Suprapubic skin (tissue), 4 donors: ENCODE measurements at regions not wholly inside any gene's neighbourhood (a gene's known extent, or its start where the extent isn't known, plus 50 kb on each side); places are given as distances from the start of the nearest gene placed in this dataset.
"Not testable (repeated sequence)": the region's sequence is repeated elsewhere in the genome, so short reads cannot be mapped to it uniquely, and the experiment has no call there.

Experiments
- DNase-seq, 2 donors: peaks; one replicate each; pipeline ENCODE4 v3.0.0-alpha.2; 2019; ENCODE audit warnings: low spot score in 2 of 2
- H3K27ac ChIP-seq: fragments of 200-600 bp; sonication (generic); one replicate; pipeline ENCODE4 v1.5.1; 2019
- H3K27me3 ChIP-seq: fragments of 200-600 bp; sonication (generic); one replicate; pipeline ENCODE4 v1.5.1; 2019
- H3K36me3 ChIP-seq: fragments of 200-600 bp; sonication (generic); one replicate; pipeline ENCODE4 v1.5.1; 2019
- H3K4me1 ChIP-seq: fragments of 200-600 bp; sonication (generic); one replicate; pipeline ENCODE4 v1.5.1; 2019
- H3K4me3 ChIP-seq: fragments of 200-600 bp; sonication (generic); one replicate; pipeline ENCODE4 v1.5.1; 2019; ENCODE audit warnings: mild to moderate bottlenecking
- H3K9me3 ChIP-seq: fragments of 200-600 bp; sonication (generic); one replicate; pipeline ENCODE4 v1.5.1; 2019
- CTCF ChIP-seq, 2 donors: fragments of 200-600 bp in 1 of 2; fragments of 450-650 bp in 1 of 2; sonication (generic) in 1 of 2; IDR thresholded peaks; one replicate each; pipeline ENCODE4 v1.5.1; 2016 to 2019; ENCODE audit warnings: antibody characterized with exemption in 2 of 2, mild to moderate bottlenecking in 1 of 2, moderate library complexity in 1 of 2
- EP300 ChIP-seq: sonication (generic); formaldehyde crosslinking; IDR thresholded peaks from one replicate; pipeline ENCODE4 v1.6.1; 2017; ENCODE audit warnings: antibody characterized with exemption
- POLR2A ChIP-seq, 2 donors: fragments of 450-650 bp; IDR thresholded peaks; one replicate each; pipeline ENCODE4 v1.6.1; 2017; ENCODE audit warnings: antibody characterized with exemption in 2 of 2, mild to moderate bottlenecking in 2 of 2, moderate library complexity in 2 of 2
- POLR2AphosphoS5 ChIP-seq, 3 donors: sonication (generic); formaldehyde crosslinking; IDR thresholded peaks; one replicate each; pipeline ENCODE4 v1.6.1; 2017; ENCODE audit warnings: antibody characterized with exemption in 3 of 3
- WGBS: methylation state at CpG from one replicate; pipeline ENCODE4 v1.1.5; 2018; 5-methylcytosine and 5-hydroxymethylcytosine counted together

- H3K4me1 ChIP-seq = no peaks in the 10 kb centered on the region
- no peaks in the 10 kb centered on the region for H3K9me3 ChIP-seq
- H3K4me3 ChIP-seq = no peak overlapping the region
- H3K36me3 ChIP-seq = no peaks in the 10 kb centered on the region
- WGBS = 100% methylated on average over 3 of the region's 3 CpGs
- TF ChIP-seq POLR2AphosphoS5 (IDR thresholded peaks at IDR 0.05) (no peak), EP300 (no peak)
- H3K27ac ChIP-seq = no peak overlapping the region
- DNase-seq = no peak
- H3K27me3 ChIP-seq = no peaks in the 10 kb centered on the region
Measured at GRCh38 chr5:41995193-41995592, 70.1 kb downstream of the FBXO4 start.

GRCh38 chr5:42001673-42002072 is 76.6 kb downstream of the FBXO4 start:
- no peak overlapping the region for H3K27ac ChIP-seq

DNA sequence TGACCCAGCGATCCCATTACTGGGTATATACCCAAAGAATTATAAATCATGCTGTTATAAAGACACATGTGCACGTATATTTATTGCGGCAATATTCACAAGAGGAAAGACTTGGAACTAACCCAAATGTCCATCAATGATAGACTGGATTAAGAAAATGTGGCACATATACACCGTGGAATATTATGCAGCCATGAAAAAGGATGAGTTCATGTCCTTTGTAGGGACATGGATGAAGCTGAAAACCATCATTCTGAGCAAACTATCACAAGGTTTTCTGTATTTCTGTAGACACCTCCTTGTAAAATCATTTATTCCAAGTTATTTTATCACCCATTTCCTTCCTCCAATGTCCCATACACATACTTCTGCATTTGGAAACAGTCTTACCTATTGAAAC is 78.8 kb downstream of the FBXO4 start:
- DNase-seq, H3K27me3 ChIP-seq, H3K27ac ChIP-seq, H3K36me3 ChIP-seq, H3K4me1 ChIP-seq, H3K9me3 ChIP-seq, H3K4me3 ChIP-seq: not testable (repeated sequence)
- 95% methylated on average over 4 of the region's 4 CpGs for WGBS

More at GRCh38 chr5:42001673-42002072, 76.6 kb downstream of the FBXO4 start:
- Histone ChIP-seq H3K36me3 (no peaks in the 10 kb centered on the region), H3K9me3 (no peaks in the 10 kb centered on the region), H3K4me1 (no peaks in the 10 kb centered on the region), H3K27me3 (no peaks in the 10 kb centered on the region), H3K4me3 (no peak overlapping the region)
- WGBS = 89% methylated on average over 6 of the region's 6 CpGs
- DNase-seq = no peak
- TF ChIP-seq POLR2A (IDR thresholded peaks at IDR 0.05) (no peak), POLR2AphosphoS5 (IDR thresholded peaks at IDR 0.05) (no peak), EP300 (no peak), CTCF (IDR thresholded peaks at IDR 0.05) (no peak)

GRCh38 chr5:42005561-42006153 is 80.6 kb downstream of the FBXO4 start:
- Histone ChIP-seq H3K4me3 (no peak overlapping the region), H3K36me3 (no peaks in the 10 kb centered on the region), H3K27ac (no peak overlapping the region), H3K27me3 (no peaks in the 10 kb centered on the region), H3K4me1 (no peaks in the 10 kb centered on the region), H3K9me3 (no peaks in the 10 kb centered on the region)
- no peak for DNase-seq
- 26% methylated on average over 1 of the region's 1 CpG for WGBS
- TF ChIP-seq CTCF (IDR thresholded peaks at IDR 0.05) = peak; percentile 45 to 65
- no peak for TF ChIP-seq POLR2AphosphoS5 (IDR thresholded peaks at IDR 0.05)

DNA sequence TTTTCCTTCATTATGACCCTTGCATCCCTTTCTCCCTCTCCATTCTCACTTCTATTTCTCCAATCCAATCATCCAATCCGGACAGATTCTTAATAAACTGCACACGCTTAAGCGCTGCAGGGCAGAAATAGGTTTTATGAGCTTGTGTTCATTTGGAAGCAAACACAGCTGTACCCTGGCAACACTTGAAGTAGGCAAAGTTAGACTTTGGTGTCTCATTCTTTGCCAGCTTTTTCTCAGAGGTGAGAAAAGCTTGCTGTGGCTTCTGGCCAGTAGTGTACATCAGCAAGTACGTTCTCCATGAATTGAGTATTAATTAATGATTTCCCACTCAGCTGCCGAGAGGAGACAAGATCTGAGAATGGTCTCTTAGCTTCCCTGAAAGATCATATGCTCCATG is 88.5 kb downstream of the FBXO4 start:
- Histone ChIP-seq H3K4me3 (no peak overlapping the region), H3K27me3 (no peaks in the 10 kb centered on the region), H3K9me3 (no peaks in the 10 kb centered on the region), H3K27ac (no peak overlapping the region), H3K36me3 (no peaks in the 10 kb centered on the region), H3K4me1 (no peaks in the 10 kb centered on the region)
- DNase-seq = no peak
- TF ChIP-seq EP300 (no peak), POLR2A (IDR thresholded peaks at IDR 0.05) (no peak), POLR2AphosphoS5 (IDR thresholded peaks at IDR 0.05) (no peak), CTCF (IDR thresholded peaks at IDR 0.05) (no peak)
- WGBS = 41% methylated on average over 5 of the region's 5 CpGs

- H3K9me3 ChIP-seq = no peaks in the 10 kb centered on the region
- no peaks in the 10 kb centered on the region for H3K36me3 ChIP-seq
- H3K4me3 ChIP-seq = no peak overlapping the region
- H3K4me1 ChIP-seq = no peaks in the 10 kb centered on the region
- no peak for DNase-seq
- H3K27ac ChIP-seq = no peak overlapping the region
- TF ChIP-seq CTCF (IDR thresholded peaks at IDR 0.05) = no peak
- WGBS = 58% methylated on average over 4 of the region's 4 CpGs
- no peaks in the 10 kb centered on the region for H3K27me3 ChIP-seq
Measured at GRCh38 chr5:42015254-42015653, 90.2 kb downstream of the FBXO4 start.
